GM19043 (cell line): ENCODE measurements at regions not wholly inside any gene's neighbourhood (a gene's known extent, or its start where the extent isn't known, plus 50 kb on each side); places are given as distances from the start of the nearest gene placed in this dataset.
"Not testable (repeated sequence)": the region's sequence is repeated elsewhere in the genome, so short reads cannot be mapped to it uniquely, and the experiment has no call there.

ENCODE experiments used
- ATAC-seq: cut with Tn5 transposase; IDR thresholded peaks from one replicate; pipeline ENCODE4 v1.9.1; 2021; ENCODE audit warnings: low read depth; ENCODE audit not compliant: unreplicated experiment

DNA sequence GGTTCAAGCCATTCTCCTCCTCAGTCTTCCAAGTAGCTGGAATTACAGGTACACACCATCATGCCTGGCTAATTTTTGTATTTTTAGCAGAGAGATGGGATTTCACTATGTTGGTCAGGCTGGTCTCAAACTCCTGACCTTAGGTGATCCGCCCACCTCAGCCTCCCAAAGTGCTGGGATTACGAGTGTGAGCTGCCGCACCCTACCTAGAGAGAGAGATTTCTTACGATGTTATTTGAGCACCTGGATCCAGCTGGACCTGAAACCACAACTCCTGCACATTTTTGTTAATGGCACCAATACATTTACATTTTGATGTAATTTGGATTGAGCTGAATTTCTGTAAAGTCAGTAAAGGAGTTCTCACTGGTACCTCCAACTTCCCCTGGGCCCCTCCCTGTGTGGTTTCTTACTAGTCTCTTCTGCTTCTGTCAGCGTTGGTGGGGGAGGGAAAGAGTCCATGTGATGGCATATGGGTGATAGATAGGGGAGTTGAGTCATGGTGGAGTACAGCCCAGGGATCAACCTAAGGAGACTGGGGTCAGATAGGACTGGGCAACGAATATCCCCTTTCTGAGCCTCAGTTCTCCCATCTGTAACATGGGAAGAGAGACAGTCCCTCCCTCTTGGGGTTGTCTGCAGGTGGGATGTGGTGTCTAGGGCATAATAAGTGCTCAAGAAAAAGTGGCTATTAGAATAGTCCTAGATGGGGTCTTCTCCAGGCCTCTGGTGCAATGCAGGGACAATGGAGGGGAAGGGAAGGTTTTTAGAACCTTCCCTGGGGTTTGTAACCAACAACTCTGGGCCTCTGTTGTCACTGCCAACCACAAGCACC is 83.3 kb upstream of the MED13L start:
- no peak for ATAC-seq

- ATAC-seq: no peak
Observed at GRCh38 chr12:116361414-116362223, 84.1 kb upstream of the MED13L start.

DNA sequence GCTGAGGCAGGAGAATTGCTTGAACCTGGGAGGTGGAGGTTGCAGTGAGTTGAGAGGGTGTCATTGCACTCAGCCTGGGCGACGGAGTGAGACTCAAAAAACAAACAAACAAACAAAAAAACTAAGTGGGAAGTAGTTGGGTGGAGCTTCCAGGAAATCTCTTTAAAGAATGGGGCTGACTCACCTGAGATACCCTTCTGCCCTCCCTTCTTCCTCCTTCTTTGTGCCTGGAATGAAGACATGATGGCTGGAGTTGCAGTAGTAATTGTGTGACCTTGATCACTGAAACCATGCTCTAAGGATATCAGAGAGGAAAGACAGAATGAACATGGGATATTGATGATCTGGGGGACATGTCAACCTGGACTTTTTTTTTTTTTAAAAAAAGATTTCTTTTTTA is 87.6 kb upstream of the MED13L start:
- ATAC-seq: no peak

DNA sequence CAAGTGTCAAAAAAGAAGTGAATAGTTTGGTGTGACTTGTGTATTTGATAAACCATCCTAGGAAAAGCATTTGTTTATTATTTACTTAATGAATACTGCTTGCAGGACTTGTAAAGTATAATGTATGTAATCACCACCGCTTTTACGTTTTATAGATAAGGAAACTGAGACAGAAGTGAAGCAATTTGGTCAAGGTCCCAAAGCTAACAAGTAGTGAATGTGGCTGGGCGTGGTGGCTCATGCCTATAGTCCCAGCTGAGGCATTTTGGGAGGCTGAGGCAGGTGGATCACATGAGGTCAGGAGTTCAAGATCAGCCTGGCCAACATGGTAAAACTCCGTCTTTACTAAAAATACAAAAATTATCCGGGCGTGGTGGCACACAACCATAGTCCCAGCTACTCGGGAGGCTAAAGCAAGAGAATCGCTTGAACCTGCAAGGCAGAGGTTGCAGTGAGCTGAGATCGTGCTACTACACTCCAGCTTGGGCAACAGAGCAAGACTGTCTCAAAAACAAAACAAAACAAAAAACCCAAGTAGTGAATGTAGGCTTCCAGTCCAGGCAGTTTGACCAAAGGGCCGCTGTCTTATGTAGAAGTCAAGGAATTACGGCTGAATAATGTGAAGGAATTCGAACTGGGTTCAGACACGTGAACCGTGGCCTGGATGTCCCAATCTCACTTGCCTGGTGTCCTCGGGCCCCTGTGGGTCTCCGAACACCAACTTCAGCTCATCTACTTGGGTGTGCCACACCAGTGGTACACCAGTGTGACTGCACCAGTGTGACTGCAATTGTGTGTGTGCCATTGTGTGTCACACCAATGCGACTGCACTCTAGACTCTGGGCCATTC is 88.3 kb upstream of the MED13L start:
- ATAC-seq: no peak

DNA sequence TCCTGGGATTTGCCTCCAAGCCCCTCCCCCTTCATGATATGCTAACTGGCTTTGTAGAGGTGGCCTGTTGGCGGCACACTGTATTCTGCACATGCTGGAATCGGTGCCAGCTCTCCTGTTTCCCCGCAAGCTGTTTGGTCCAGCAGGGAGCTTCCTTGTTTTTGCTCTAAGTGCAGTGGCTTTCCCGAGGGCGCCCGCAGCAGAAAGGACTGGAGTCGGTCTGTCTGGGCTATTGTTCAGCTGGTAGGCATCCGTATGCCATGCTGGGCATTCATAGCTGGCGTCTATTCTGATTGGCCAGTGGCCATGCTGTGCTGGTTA is 88.9 kb upstream of the MED13L start:
- ATAC-seq: no peak

GRCh38 chr12:116366824-116367223 is 89.3 kb upstream of the MED13L start:
- no peak for ATAC-seq

- no peak for ATAC-seq
Observed at GRCh38 chr12:116368196-116369194, 91.0 kb upstream of the MED13L start.

GRCh38 chr12:116370004-116370404 is 92.5 kb upstream of the MED13L start:
- ATAC-seq: no peak

- ATAC-seq: no peak
Observed at GRCh38 chr12:116370886-116371580, 93.5 kb upstream of the MED13L start.

DNA sequence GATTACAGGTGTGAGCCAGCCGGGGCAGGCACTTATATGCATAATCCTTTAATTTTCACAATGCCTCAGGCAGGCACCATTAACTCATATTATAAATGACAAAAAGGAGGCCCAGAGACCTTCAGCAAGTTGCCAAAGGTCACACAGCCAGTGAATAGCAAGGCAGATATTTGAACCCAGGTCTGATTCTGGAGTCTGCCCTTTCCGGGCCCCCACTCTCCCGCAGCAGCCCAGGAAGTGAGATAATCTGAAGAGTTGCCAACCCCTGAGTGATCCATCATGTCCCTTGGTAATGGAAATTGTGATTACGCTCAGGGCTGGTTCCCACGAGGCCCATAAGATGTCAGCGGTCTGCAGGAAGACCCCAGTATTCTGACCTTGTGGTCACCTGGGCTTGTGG is 95.3 kb upstream of the MED13L start:
- ATAC-seq: no peak

DNA sequence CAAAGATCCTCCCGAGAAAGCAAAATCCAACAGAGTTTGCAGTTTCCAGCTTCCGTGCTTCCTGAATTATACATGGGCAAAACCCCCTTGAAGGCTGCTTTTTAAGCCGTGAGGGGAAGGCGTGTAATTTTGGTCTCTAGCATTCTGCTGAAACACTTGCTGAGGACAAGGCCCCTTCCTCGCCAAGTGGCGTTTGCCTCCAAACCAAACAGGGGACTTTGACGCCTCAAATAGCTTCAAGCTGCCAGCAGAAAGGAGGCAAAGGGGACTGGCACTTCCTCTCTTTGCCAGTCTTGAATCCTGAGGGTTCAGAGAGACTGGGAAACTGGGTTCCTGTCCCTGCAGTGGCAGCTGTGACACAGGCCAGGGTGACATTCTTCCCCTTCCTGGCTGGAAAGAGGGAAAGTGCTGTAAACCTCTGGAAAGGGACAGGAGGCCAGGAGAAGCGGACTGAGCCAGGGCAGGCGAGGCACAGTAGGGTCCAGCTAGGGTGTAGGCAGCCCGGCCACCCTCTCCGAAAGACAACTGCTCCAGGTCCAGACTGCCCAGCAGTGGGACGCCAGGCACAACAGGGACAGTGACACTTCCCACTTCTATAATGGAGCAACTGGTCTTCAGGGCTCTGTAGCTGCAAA is 96.2 kb upstream of the MED13L start:
- no peak for ATAC-seq

DNA sequence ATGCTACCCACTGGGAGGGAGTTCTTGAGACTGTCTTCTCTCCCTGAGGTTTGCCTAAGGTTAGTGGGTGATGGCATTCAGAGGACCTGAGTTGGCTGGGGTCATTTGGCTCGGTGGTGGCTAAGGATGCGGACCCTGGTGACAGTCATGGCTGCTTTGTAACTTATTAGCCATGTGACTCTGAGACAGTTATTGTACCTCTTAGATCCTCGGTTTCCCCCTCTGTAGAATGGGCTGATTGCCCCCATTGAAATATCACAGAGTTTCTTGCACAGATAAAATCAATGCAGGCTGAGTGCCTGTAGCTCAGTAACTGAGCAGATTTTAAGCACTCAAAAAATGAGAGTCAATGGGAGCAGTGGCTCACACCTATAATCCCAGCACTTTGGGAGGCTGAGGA is 96.7 kb upstream of the MED13L start:
- ATAC-seq: no peak

DNA sequence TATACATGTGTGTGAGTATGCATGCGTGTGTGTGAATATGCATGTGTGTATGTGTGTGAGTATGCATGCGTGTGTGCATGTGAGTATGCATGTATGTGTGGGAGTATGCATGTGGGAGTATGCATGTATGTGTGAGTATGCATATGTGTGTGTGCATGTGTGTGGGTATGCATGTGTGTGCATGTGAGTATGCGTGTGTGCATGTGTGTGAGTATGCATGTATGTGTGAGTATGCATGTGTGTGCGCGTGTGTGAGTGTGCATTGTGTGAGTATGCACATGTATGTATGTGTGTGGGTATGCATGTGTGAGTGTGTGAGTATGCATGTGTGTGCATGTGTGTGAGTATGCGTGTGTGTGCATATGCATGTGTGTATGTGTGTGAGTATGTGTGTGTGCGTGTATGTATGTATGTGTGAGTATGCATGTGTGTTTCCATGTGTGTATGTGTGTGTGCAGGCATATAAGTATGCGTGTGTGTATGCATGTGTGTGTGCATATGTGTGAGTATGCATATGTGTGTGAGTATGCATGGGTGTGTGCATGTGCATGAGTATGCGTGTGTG is 97.9 kb upstream of the MED13L start:
- no peak for ATAC-seq

- no peak for ATAC-seq
Observed at GRCh38 chr12:116376354-116377193, 99.1 kb upstream of the MED13L start.

- not testable (repeated sequence) for ATAC-seq
Observed at GRCh38 chr12:116377194-116377571, 99.7 kb upstream of the MED13L start.

DNA sequence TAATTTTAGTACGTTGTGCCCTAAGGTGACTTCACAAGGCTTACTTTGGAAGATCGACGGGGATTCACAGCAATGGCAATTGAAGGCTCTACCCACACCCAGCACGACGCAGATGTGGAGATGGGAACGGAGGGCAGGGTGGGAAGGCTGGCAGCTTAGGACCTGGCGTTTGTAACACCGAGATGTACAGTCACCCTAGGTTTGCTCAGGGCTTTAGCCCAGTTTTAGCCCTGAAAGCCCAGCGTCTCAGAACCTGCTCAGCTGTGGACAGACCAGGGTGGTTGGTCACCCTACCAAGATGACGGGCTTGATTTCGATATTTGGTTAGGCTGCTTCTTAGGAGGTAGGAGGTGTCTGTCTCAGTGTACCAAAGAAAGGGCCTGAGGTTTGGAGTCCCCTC is 100.5 kb upstream of the MED13L start:
- ATAC-seq: no peak

DNA sequence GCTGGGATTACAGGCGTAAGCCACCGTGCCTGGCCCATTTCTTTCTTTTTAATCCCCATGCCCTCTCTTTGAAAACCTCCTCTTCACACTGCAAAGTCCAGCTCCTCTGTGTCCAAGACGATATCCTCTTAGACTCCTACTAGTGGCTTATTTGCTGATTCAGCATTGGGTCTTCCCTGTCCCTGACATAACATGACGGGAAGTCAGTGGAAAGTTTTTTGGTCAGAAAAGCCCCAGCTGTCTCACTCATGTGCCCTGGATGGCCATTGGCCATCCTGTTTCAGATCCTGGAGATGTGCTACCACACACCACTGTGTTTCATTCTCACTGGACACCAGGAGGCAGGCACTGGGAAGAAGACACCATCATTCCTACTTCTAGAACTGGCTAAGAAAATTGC is 102.6 kb upstream of the MED13L start:
- no peak for ATAC-seq

- ATAC-seq: not testable (repeated sequence)
Observed at GRCh38 chr12:116380740-116381139, 103.2 kb upstream of the MED13L start.
